ENCODE measurements at regions not wholly inside any gene's neighbourhood (a gene's known extent, or its start where the extent isn't known, plus 50 kb on each side); places are given as distances from the start of the nearest gene placed in this dataset.

- TF ChIP-seq FOXP2 (optimal IDR thresholded peaks at IDR 0.05; ENCODE audit: control extremely low read depth, extremely low read length, insufficient read depth) (no peak), EZH2 (IDR thresholded peaks at IDR 0.05) (no peak), POLR2AphosphoS5 (IDR thresholded peaks at IDR 0.05; ENCODE audit: borderline replicate concordance, low read depth, low read length) (no peak)
- Histone ChIP-seq H3K9me3 (ENCODE audit: low read depth, low read length) (peaks cover 7% of the 10 kb centered on the region; the same call in 1 of the 2 replicates), H3K9ac (ENCODE audit: insufficient read length) (no peak overlapping the region), H3K27ac (no peak overlapping the region), H3K36me3 (ENCODE audit: insufficient read depth, low read length) (no peaks in the 10 kb centered on the region), H3K4me3 (no peak overlapping the region)
- no peak for DNase-seq (ENCODE audit: low read depth, low spot score)
These were observed 91.5 kb upstream of the PPP2R3A start for GRCh38 chr3:135874035-135874434.

- H3K27ac ChIP-seq: no peak overlapping the region
- peaks cover 7% of the 10 kb centered on the region; the same call in 1 of the 2 replicates for H3K9me3 ChIP-seq (ENCODE audit: low read depth, low read length)
- no peak for DNase-seq (ENCODE audit: low read depth, low spot score)
- no peak overlapping the region for H3K4me3 ChIP-seq
- H3K9ac ChIP-seq (ENCODE audit: insufficient read length): no peak overlapping the region
- H3K36me3 ChIP-seq (ENCODE audit: insufficient read depth, low read length): no peaks in the 10 kb centered on the region
- no peak for TF ChIP-seq POLR2AphosphoS5 (IDR thresholded peaks at IDR 0.05; ENCODE audit: borderline replicate concordance, low read depth, low read length)
- TF ChIP-seq EZH2 (IDR thresholded peaks at IDR 0.05): no peak
- TF ChIP-seq FOXP2 (optimal IDR thresholded peaks at IDR 0.05; ENCODE audit: control extremely low read depth, extremely low read length, insufficient read depth): no peak
These were observed 87.0 kb upstream of the PPP2R3A start for GRCh38 chr3:135878501-135878900.

- no peak overlapping the region for H3K4me3 ChIP-seq
- H3K27ac ChIP-seq: no peak overlapping the region
- DNase-seq (ENCODE audit: low read depth, low spot score): no peak
- H3K9me3 ChIP-seq (ENCODE audit: low read depth, low read length): no peaks in the 10 kb centered on the region
- no peak overlapping the region for H3K9ac ChIP-seq (ENCODE audit: insufficient read length)
- no peak for TF ChIP-seq POLR2AphosphoS5 (IDR thresholded peaks at IDR 0.05; ENCODE audit: borderline replicate concordance, low read depth, low read length)
- TF ChIP-seq FOXP2 (optimal IDR thresholded peaks at IDR 0.05; ENCODE audit: control extremely low read depth, extremely low read length, insufficient read depth): no peak
- TF ChIP-seq EZH2 (IDR thresholded peaks at IDR 0.05): no peak
- no peaks in the 10 kb centered on the region for H3K36me3 ChIP-seq (ENCODE audit: insufficient read depth, low read length)
These were observed 79.6 kb upstream of the PPP2R3A start for GRCh38 chr3:135885885-135886284.

GRCh38 chr3:135887220-135887619, 78.3 kb upstream of the PPP2R3A start:
- Histone ChIP-seq H3K36me3 (ENCODE audit: insufficient read depth, low read length) (no peaks in the 10 kb centered on the region), H3K9me3 (ENCODE audit: low read depth, low read length) (no peaks in the 10 kb centered on the region), H3K4me3 (no peak overlapping the region), H3K27ac (no peak overlapping the region), H3K9ac (ENCODE audit: insufficient read length) (no peak overlapping the region)
- DNase-seq (ENCODE audit: low read depth, low spot score): no peak
- TF ChIP-seq EZH2 (IDR thresholded peaks at IDR 0.05): no peak
- TF ChIP-seq FOXP2 (optimal IDR thresholded peaks at IDR 0.05; ENCODE audit: control extremely low read depth, extremely low read length, insufficient read depth): no peak
- TF ChIP-seq POLR2AphosphoS5 (IDR thresholded peaks at IDR 0.05; ENCODE audit: borderline replicate concordance, low read depth, low read length): no peak

- H3K9me3 ChIP-seq (ENCODE audit: low read depth, low read length): no peaks in the 10 kb centered on the region
- no peaks in the 10 kb centered on the region for H3K36me3 ChIP-seq (ENCODE audit: insufficient read depth, low read length)
- TF ChIP-seq FOXP2 (optimal IDR thresholded peaks at IDR 0.05; ENCODE audit: control extremely low read depth, extremely low read length, insufficient read depth) (no peak), EZH2 (IDR thresholded peaks at IDR 0.05) (no peak), POLR2AphosphoS5 (IDR thresholded peaks at IDR 0.05; ENCODE audit: borderline replicate concordance, low read depth, low read length) (no peak)
These were observed 76.1 kb upstream of the PPP2R3A start for GRCh38 chr3:135889443-135889842.

GRCh38 chr3:135891121-135891520, 74.4 kb upstream of the PPP2R3A start:
- DNase-seq (ENCODE audit: low read depth, low spot score): no peak
- no peak for TF ChIP-seq FOXP2 (optimal IDR thresholded peaks at IDR 0.05; ENCODE audit: control extremely low read depth, extremely low read length, insufficient read depth)
- no peak overlapping the region for H3K9ac ChIP-seq (ENCODE audit: insufficient read length)
- H3K9me3 ChIP-seq (ENCODE audit: low read depth, low read length): no peaks in the 10 kb centered on the region
- H3K27ac ChIP-seq: no peak overlapping the region
- no peaks in the 10 kb centered on the region for H3K36me3 ChIP-seq (ENCODE audit: insufficient read depth, low read length)
- H3K4me3 ChIP-seq: no peak overlapping the region

More at GRCh38 chr3:135889443-135889842, 76.1 kb upstream of the PPP2R3A start:
- no peak overlapping the region for H3K4me3 ChIP-seq
- no peak for DNase-seq (ENCODE audit: low read depth, low spot score)
- no peak overlapping the region for H3K27ac ChIP-seq
- H3K9ac ChIP-seq (ENCODE audit: insufficient read length): no peak overlapping the region

- H3K27ac ChIP-seq: no peak overlapping the region
- H3K36me3 ChIP-seq (ENCODE audit: insufficient read depth, low read length): no peaks in the 10 kb centered on the region
- H3K9ac ChIP-seq (ENCODE audit: insufficient read length): no peak overlapping the region
- TF ChIP-seq EZH2 (IDR thresholded peaks at IDR 0.05): no peak
- TF ChIP-seq FOXP2 (optimal IDR thresholded peaks at IDR 0.05; ENCODE audit: control extremely low read depth, extremely low read length, insufficient read depth): no peak
- TF ChIP-seq POLR2AphosphoS5 (IDR thresholded peaks at IDR 0.05; ENCODE audit: borderline replicate concordance, low read depth, low read length): no peak
- peak; percentile 71 for DNase-seq (ENCODE audit: low read depth, low spot score)
- no peaks in the 10 kb centered on the region for H3K9me3 ChIP-seq (ENCODE audit: low read depth, low read length)
- H3K4me3 ChIP-seq: no peak overlapping the region
These were observed 70.3 kb upstream of the PPP2R3A start for GRCh38 chr3:135895106-135895733.

GRCh38 chr3:135895734-135896121, 69.8 kb upstream of the PPP2R3A start:
- no peaks in the 10 kb centered on the region for H3K9me3 ChIP-seq (ENCODE audit: low read depth, low read length)
- no peaks in the 10 kb centered on the region for H3K36me3 ChIP-seq (ENCODE audit: insufficient read depth, low read length)
- H3K27ac ChIP-seq: no peak overlapping the region
- DNase-seq (ENCODE audit: low read depth, low spot score): no peak
- H3K4me3 ChIP-seq: no peak overlapping the region
- no peak overlapping the region for H3K9ac ChIP-seq (ENCODE audit: insufficient read length)
- TF ChIP-seq FOXP2 (optimal IDR thresholded peaks at IDR 0.05; ENCODE audit: control extremely low read depth, extremely low read length, insufficient read depth): no peak
- TF ChIP-seq POLR2AphosphoS5 (IDR thresholded peaks at IDR 0.05; ENCODE audit: borderline replicate concordance, low read depth, low read length): no peak
- no peak for TF ChIP-seq EZH2 (IDR thresholded peaks at IDR 0.05)

GRCh38 chr3:135896613-135897012, 68.9 kb upstream of the PPP2R3A start:
- TF ChIP-seq EZH2 (IDR thresholded peaks at IDR 0.05) (no peak), POLR2AphosphoS5 (IDR thresholded peaks at IDR 0.05; ENCODE audit: borderline replicate concordance, low read depth, low read length) (no peak), FOXP2 (optimal IDR thresholded peaks at IDR 0.05; ENCODE audit: control extremely low read depth, extremely low read length, insufficient read depth) (no peak)
- DNase-seq (ENCODE audit: low read depth, low spot score): no peak
- no peak overlapping the region for H3K4me3 ChIP-seq
- H3K9me3 ChIP-seq (ENCODE audit: low read depth, low read length): no peaks in the 10 kb centered on the region
- no peak overlapping the region for H3K27ac ChIP-seq
- H3K36me3 ChIP-seq (ENCODE audit: insufficient read depth, low read length): no peaks in the 10 kb centered on the region
- no peak overlapping the region for H3K9ac ChIP-seq (ENCODE audit: insufficient read length)

All from SK-N-MC (cell line).